Mesendoderm (in vitro differentiated cells): ENCODE measurements at regions not wholly inside any gene's neighbourhood (a gene's known extent, or its start where the extent isn't known, plus 50 kb on each side); places are given as distances from the start of the nearest gene placed in this dataset.
"Not testable (repeated sequence)": the region's sequence is repeated elsewhere in the genome, so short reads cannot be mapped to it uniquely, and the experiment has no call there.

ENCODE experiments used
- DNase-seq: peaks from one replicate; pipeline ENCODE4 v3.0.0; 2013
- H2AK5ac ChIP-seq: 2 replicates; pipeline ENCODE4 v1.6.1; 2013; ENCODE audit warnings: low read length, inconsistent platforms
- H2BK120ac ChIP-seq: 2 replicates; pipeline ENCODE4 v1.6.1; 2013; ENCODE audit warnings: low read depth, mild to moderate bottlenecking, low read length, moderate library complexity, mixed read lengths
- H2BK15ac ChIP-seq: replicated peaks from 2 replicates; pipeline ENCODE4 v1.6.1; 2013; ENCODE audit warnings: low read depth, mild to moderate bottlenecking, moderate library complexity
- H2BK5ac ChIP-seq: 2 replicates; pipeline ENCODE4 v1.6.1; 2013; ENCODE audit warnings: low read length, inconsistent platforms
- H3K18ac ChIP-seq: 2 replicates; pipeline ENCODE4 v1.6.1; 2013; ENCODE audit warnings: mild to moderate bottlenecking, low read length, mixed read lengths
- H3K23ac ChIP-seq: one replicate; pipeline ENCODE4 v1.6.1; 2013; ENCODE audit warnings: low read length
- H3K27ac ChIP-seq: 2 replicates; pipeline ENCODE4 v1.5.1; 2013; ENCODE audit warnings: low read depth, mild to moderate bottlenecking, inconsistent platforms, low read length, moderate library complexity
- H3K27me3 ChIP-seq: 2 replicates; pipeline ENCODE4 v1.6.1; 2013; ENCODE audit warnings: low read length, control low read depth, mild to moderate bottlenecking, inconsistent platforms; ENCODE audit not compliant: insufficient read depth, poor library complexity
- H3K36me3 ChIP-seq: 2 replicates; pipeline ENCODE4 v1.6.1; 2013; ENCODE audit warnings: low read length, inconsistent platforms; ENCODE audit not compliant: control insufficient read depth, insufficient read depth
- H3K4ac ChIP-seq: one replicate; pipeline ENCODE4 v1.6.1; 2013; ENCODE audit warnings: low read depth, mild to moderate bottlenecking, low read length, moderate library complexity
- H3K4me1 ChIP-seq: 2 replicates; pipeline ENCODE4 v1.6.1; 2013; ENCODE audit warnings: low read depth, low read length, inconsistent platforms; ENCODE audit not compliant: control insufficient read depth
- H3K4me2 ChIP-seq: 2 replicates; pipeline ENCODE4 v1.6.1; 2013; ENCODE audit warnings: low read length
- H3K4me3 ChIP-seq: 2 replicates; pipeline ENCODE4 v1.5.1; 2013; ENCODE audit warnings: mild to moderate bottlenecking, low read length
- H3K56ac ChIP-seq: one replicate; pipeline ENCODE4 v1.6.1; 2013; ENCODE audit warnings: low read length
- H3K79me1 ChIP-seq: 2 replicates; pipeline ENCODE4 v1.6.1; 2013; ENCODE audit warnings: low read length, inconsistent platforms
- H3K79me2 ChIP-seq: 2 replicates; pipeline ENCODE4 v1.6.1; 2013; ENCODE audit warnings: mild to moderate bottlenecking, low read length; ENCODE audit not compliant: control insufficient read depth, insufficient read depth
- H3K9ac ChIP-seq: 2 replicates; pipeline ENCODE4 v1.6.1; 2013; ENCODE audit warnings: low read length, inconsistent platforms
- H4K5ac ChIP-seq: one replicate; pipeline ENCODE4 v1.6.1; 2013; ENCODE audit warnings: low read length
- H4K8ac ChIP-seq: one replicate; pipeline ENCODE4 v1.6.1; 2013; ENCODE audit warnings: low read depth, mild to moderate bottlenecking, control low read depth, low read length, moderate library complexity
- WGBS: extraction: QIAGEN DNeasy Blood & Tissue Kit; methylation state at CpG from one replicate; pipeline ENCODE4 v1.1.7; 2013; ENCODE audit warnings: low lambda C conversion rate, missing lambda C conversion rate; ENCODE audit not compliant: insufficient coverage; ENCODE audit errors: extremely low coverage; 5-methylcytosine and 5-hydroxymethylcytosine counted together

GRCh38 chr11:82182697-82183096 lies 551.0 kb downstream of the FAM181B start:
- no CpG with 5 or more reads among the region's 2 CpGs for WGBS
- not testable (repeated sequence) for H4K8ac ChIP-seq, DNase-seq, H3K56ac ChIP-seq, H3K4ac ChIP-seq, H3K4me3 ChIP-seq, H2AK5ac ChIP-seq, H3K23ac ChIP-seq, H2BK15ac ChIP-seq, H3K36me3 ChIP-seq, H2BK120ac ChIP-seq, H3K9ac ChIP-seq, H3K79me2 ChIP-seq, H3K4me2 ChIP-seq, H2BK5ac ChIP-seq, H3K27ac ChIP-seq, H3K18ac ChIP-seq, H3K79me1 ChIP-seq, H3K4me1 ChIP-seq, H4K5ac ChIP-seq, H3K27me3 ChIP-seq

GRCh38 chr11:82181796-82182195 lies 551.9 kb downstream of the FAM181B start:
- H3K36me3 ChIP-seq, DNase-seq, H2BK5ac ChIP-seq, H3K23ac ChIP-seq, H3K79me1 ChIP-seq, H3K4me1 ChIP-seq, H3K79me2 ChIP-seq, H3K56ac ChIP-seq, H2BK120ac ChIP-seq, H4K8ac ChIP-seq, H2AK5ac ChIP-seq, H3K4ac ChIP-seq, H3K18ac ChIP-seq, H3K27me3 ChIP-seq, H3K4me3 ChIP-seq, H4K5ac ChIP-seq, H3K9ac ChIP-seq, H3K27ac ChIP-seq, H2BK15ac ChIP-seq, H3K4me2 ChIP-seq: not testable (repeated sequence)
- no CpG with 5 or more reads among the region's 25 CpGs for WGBS

DNA sequence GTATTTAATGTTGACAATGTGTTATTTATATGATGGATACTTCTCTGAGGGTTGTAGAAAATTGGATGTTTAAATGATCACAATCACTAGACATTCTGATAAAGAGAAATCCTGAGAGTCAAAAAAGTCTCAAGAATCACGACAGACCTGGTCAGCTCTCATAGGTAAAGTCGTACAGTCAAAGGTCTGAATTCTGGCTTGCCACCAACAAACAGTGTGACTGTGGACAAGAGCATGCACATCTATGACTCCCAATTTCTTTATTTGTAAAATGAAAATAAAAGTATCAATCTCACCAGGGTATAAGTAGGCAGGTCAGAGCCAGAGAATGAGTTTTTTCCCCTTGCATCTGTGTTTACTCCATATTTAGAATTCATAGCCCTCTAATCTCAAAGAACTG lies 556.7 kb downstream of the FAM181B start:
- no peaks in the 10 kb centered on the region for H3K79me2 ChIP-seq
- no peak overlapping the region for H3K4me3 ChIP-seq
- no peak overlapping the region for H2AK5ac ChIP-seq
- no peak overlapping the region for H2BK15ac ChIP-seq
- no peaks in the 10 kb centered on the region for H3K79me1 ChIP-seq
- H2BK120ac ChIP-seq, result no peak overlapping the region
- no peak overlapping the region for H3K4ac ChIP-seq
- H3K36me3 ChIP-seq, result no peaks in the 10 kb centered on the region
- H3K56ac ChIP-seq, result no peak overlapping the region
- no peaks in the 10 kb centered on the region for H3K4me1 ChIP-seq
- H4K8ac ChIP-seq, result no peak overlapping the region
- no peak for DNase-seq
- H4K5ac ChIP-seq, result no peak overlapping the region
- no peak overlapping the region for H3K18ac ChIP-seq
- no peak overlapping the region for H3K9ac ChIP-seq
- H3K27me3 ChIP-seq, result no peaks in the 10 kb centered on the region
- H3K4me2 ChIP-seq, result no peak overlapping the region
- no CpG with 5 or more reads among the region's 2 CpGs for WGBS
- no peak overlapping the region for H3K23ac ChIP-seq
- no peak overlapping the region for H3K27ac ChIP-seq
- no peak overlapping the region for H2BK5ac ChIP-seq

- DNase-seq, result peak; percentile 3
- Histone ChIP-seq H3K4me2 (no peak overlapping the region), H3K27ac (no peak overlapping the region), H3K36me3 (no peaks in the 10 kb centered on the region), H3K4me3 (no peak overlapping the region), H2BK120ac (no peak overlapping the region), H3K18ac (no peak overlapping the region), H4K8ac (no peak overlapping the region), H3K79me1 (no peaks in the 10 kb centered on the region), H3K56ac (no peak overlapping the region), H2BK15ac (no peak overlapping the region), H2BK5ac (no peak overlapping the region), H3K9ac (no peak overlapping the region), H4K5ac (no peak overlapping the region), H3K23ac (no peak overlapping the region), H3K4me1 (no peaks in the 10 kb centered on the region), H2AK5ac (no peak overlapping the region), H3K4ac (no peak overlapping the region), H3K79me2 (no peaks in the 10 kb centered on the region), H3K27me3 (no peaks in the 10 kb centered on the region)
- no CpG with 5 or more reads among the region's 2 CpGs for WGBS
Observed at GRCh38 chr11:82176365-82176764, 557.3 kb downstream of the FAM181B start.

- peak; percentile 51 for DNase-seq
Observed at GRCh38 chr11:82174610-82175009, 559.1 kb downstream of the FAM181B start.

GRCh38 chr11:82146789-82147188 lies 586.9 kb downstream of the FAM181B start:
- DNase-seq, result no peak
- H3K4me2 ChIP-seq, result no peak overlapping the region
- H2BK5ac ChIP-seq, result no peak overlapping the region
- H3K79me1 ChIP-seq, result no peaks in the 10 kb centered on the region
- no peaks in the 10 kb centered on the region for H3K4me1 ChIP-seq
- H3K18ac ChIP-seq, result no peak overlapping the region
- WGBS, result no CpG with 5 or more reads among the region's 2 CpGs
- no peak overlapping the region for H2BK15ac ChIP-seq
- no peak overlapping the region for H3K23ac ChIP-seq
- H3K79me2 ChIP-seq, result no peaks in the 10 kb centered on the region
- H2BK120ac ChIP-seq, result no peak overlapping the region
- no peak overlapping the region for H3K4ac ChIP-seq
- no peak overlapping the region for H3K4me3 ChIP-seq
- H4K8ac ChIP-seq, result no peak overlapping the region
- H3K36me3 ChIP-seq, result no peaks in the 10 kb centered on the region
- H4K5ac ChIP-seq, result no peak overlapping the region
- H3K56ac ChIP-seq, result no peak overlapping the region
- no peak overlapping the region for H2AK5ac ChIP-seq
- H3K9ac ChIP-seq, result no peak overlapping the region
- H3K27ac ChIP-seq, result no peak overlapping the region
- no peaks in the 10 kb centered on the region for H3K27me3 ChIP-seq

More at GRCh38 chr11:82174610-82175009, 559.1 kb downstream of the FAM181B start:
- Histone ChIP-seq H4K5ac (no peak overlapping the region), H3K56ac (no peak overlapping the region), H3K27me3 (no peaks in the 10 kb centered on the region), H3K27ac (no peak overlapping the region), H4K8ac (no peak overlapping the region), H3K79me1 (no peaks in the 10 kb centered on the region), H2AK5ac (no peak overlapping the region), H3K4me1 (no peaks in the 10 kb centered on the region), H3K9ac (no peak overlapping the region), H3K18ac (no peak overlapping the region), H2BK120ac (no peak overlapping the region), H3K79me2 (no peaks in the 10 kb centered on the region), H3K4me2 (no peak overlapping the region), H2BK5ac (no peak overlapping the region), H3K4ac (no peak overlapping the region), H3K4me3 (no peak overlapping the region), H2BK15ac (no peak overlapping the region), H3K23ac (no peak overlapping the region), H3K36me3 (no peaks in the 10 kb centered on the region)
- WGBS, result no CpG with 5 or more reads among the region's 2 CpGs
